HFF-Myc (cell line): ENCODE measurements at regions not wholly inside any gene's neighbourhood (a gene's known extent, or its start where the extent isn't known, plus 50 kb on each side); places are given as distances from the start of the nearest gene placed in this dataset.

ENCODE experiments used
- DNase-seq: peaks from one replicate; pipeline ENCODE4 v3.0.0-alpha.2; 2011; ENCODE audit warnings: low read depth; ENCODE audit errors: extremely low read depth
- H3K4me3 ChIP-seq: replicated peaks from 2 replicates; pipeline ENCODE4 v1.5.1; 2011; ENCODE audit warnings: low read depth, mild to moderate bottlenecking, control low read depth, low read length
- CTCF ChIP-seq: IDR thresholded peaks from 2 replicates; pipeline ENCODE4 v1.5.1; 2012; ENCODE audit warnings: mild to moderate bottlenecking, low read depth, low read length, control low read depth; ENCODE audit errors: missing control alignments

- no peak for TF ChIP-seq CTCF
- H3K4me3 ChIP-seq = no peak overlapping the region
- DNase-seq = no peak
These were observed 117.0 kb upstream of the GSC start for GRCh38 chr14:94886931-94887330.

- TF ChIP-seq CTCF = no peak
- DNase-seq = no peak
- H3K4me3 ChIP-seq = no peak overlapping the region
These were observed 115.7 kb upstream of the GSC start for GRCh38 chr14:94885481-94886155.

GRCh38 chr14:94884616-94885230 lies 114.8 kb upstream of the GSC start:
- no peak for DNase-seq
- no peak overlapping the region for H3K4me3 ChIP-seq
- no peak for TF ChIP-seq CTCF

GRCh38 chr14:94882401-94882800 lies 112.5 kb upstream of the GSC start:
- no peak for DNase-seq
- H3K4me3 ChIP-seq = no peak overlapping the region
- no peak for TF ChIP-seq CTCF

GRCh38 chr14:94880876-94881275 lies 111.0 kb upstream of the GSC start:
- H3K4me3 ChIP-seq = no peak overlapping the region
- DNase-seq = no peak
- no peak for TF ChIP-seq CTCF

GRCh38 chr14:94880106-94880505 lies 110.2 kb upstream of the GSC start:
- H3K4me3 ChIP-seq = no peak overlapping the region
- TF ChIP-seq CTCF = no peak
- no peak for DNase-seq

- no peak overlapping the region for H3K4me3 ChIP-seq
- no peak for TF ChIP-seq CTCF
- DNase-seq = no peak
These were observed 109.6 kb upstream of the GSC start for GRCh38 chr14:94879537-94879936.
